ENCODE measurements at regions not wholly inside any gene's neighbourhood (a gene's known extent, or its start where the extent isn't known, plus 50 kb on each side); places are given as distances from the start of the nearest gene placed in this dataset.

- intact Hi-C loops (cut with DNase I) = no loop called here
- H3K4me3 ChIP-seq = no peak overlapping the region
- 89 to 100% (median 94%) methylated on average over 1 of the region's 1 CpG for WGBS, 3 donors
- no peaks in the 10 kb centered on the region for H3K9me3 ChIP-seq
- no peak for TF ChIP-seq CTCF (IDR thresholded peaks at IDR 0.05)
- DNase-seq = no peak
- no peak overlapping the region for H3K27ac ChIP-seq
- no peaks in the 10 kb centered on the region for H3K27me3 ChIP-seq
- H3K36me3 ChIP-seq = no peaks in the 10 kb centered on the region
- no peaks in the 10 kb centered on the region for H3K4me1 ChIP-seq (ENCODE audit: insufficient read depth)
Observed at GRCh38 chr10:6863381-6863780, 283.3 kb upstream of the PRKCQ start.

- Histone ChIP-seq H3K4me3 (no peak overlapping the region), H3K27ac (no peak overlapping the region), H3K36me3 (no peaks in the 10 kb centered on the region), H3K9me3 (no peaks in the 10 kb centered on the region), H3K27me3 (no peaks in the 10 kb centered on the region), H3K4me1 (ENCODE audit: insufficient read depth) (no peaks in the 10 kb centered on the region)
- WGBS, 3 donors = 79 to 87% (median 82%) methylated on average over 3 of the region's 3 CpGs
- TF ChIP-seq EP300 (IDR thresholded peaks at IDR 0.05) (no peak), CTCF (IDR thresholded peaks at IDR 0.05) (no peak), POLR2A (IDR thresholded peaks at IDR 0.05) (no peak)
- intact Hi-C loops (cut with DNase I) = no loop called here
- no peak for DNase-seq
Observed at GRCh38 chr10:6850452-6850851, 270.4 kb upstream of the PRKCQ start.

- no peak for DNase-seq
- H3K9me3 ChIP-seq = peaks cover 0 to 3% of the 10 kb centered on the region in 2 donors
- no peak overlapping the region for H3K27ac ChIP-seq
- H3K36me3 ChIP-seq = no peaks in the 10 kb centered on the region
- no peak for TF ChIP-seq POLR2A (IDR thresholded peaks at IDR 0.05)
- no peak for TF ChIP-seq CTCF (IDR thresholded peaks at IDR 0.05)
- TF ChIP-seq EP300 (IDR thresholded peaks at IDR 0.05) = no peak
- no peak overlapping the region for H3K4me3 ChIP-seq
- intact Hi-C loops (cut with DNase I) = no loop called here
- no peaks in the 10 kb centered on the region for H3K4me1 ChIP-seq (ENCODE audit: insufficient read depth)
- 75 to 82% (median 76%) methylated on average over 3 of the region's 3 CpGs for WGBS, 3 donors
- no peaks in the 10 kb centered on the region for H3K27me3 ChIP-seq
Observed at GRCh38 chr10:6847561-6847960, 267.5 kb upstream of the PRKCQ start.

- 50 to 55% (median 54%) methylated on average over 4 of the region's 4 CpGs for WGBS, 3 donors
- no peak overlapping the region for H3K4me3 ChIP-seq
- DNase-seq = no peak
- no peak for TF ChIP-seq EP300 (IDR thresholded peaks at IDR 0.05)
- no peak for TF ChIP-seq POLR2A (IDR thresholded peaks at IDR 0.05)
- TF ChIP-seq CTCF (IDR thresholded peaks at IDR 0.05) = no peak
- no peaks in the 10 kb centered on the region for H3K27me3 ChIP-seq
- H3K9me3 ChIP-seq = peaks cover 0 to 8% of the 10 kb centered on the region in 2 donors
- intact Hi-C loops (cut with DNase I) = no loop called here
- no peak overlapping the region for H3K27ac ChIP-seq
- no peaks in the 10 kb centered on the region for H3K36me3 ChIP-seq
- no peaks in the 10 kb centered on the region for H3K4me1 ChIP-seq (ENCODE audit: insufficient read depth)
Observed at GRCh38 chr10:6843894-6844650, 264.0 kb upstream of the PRKCQ start.
